PFSK-1 (cell line): ENCODE measurements at regions not wholly inside any gene's neighbourhood (a gene's known extent, or its start where the extent isn't known, plus 50 kb on each side); places are given as distances from the start of the nearest gene placed in this dataset.

ENCODE experiments used
- FOXP2 ChIP-seq: optimal IDR thresholded peaks from 2 replicates; pipeline ENCODE3; 2011; ENCODE audit warnings: borderline replicate concordance, control low read depth, inconsistent platforms; ENCODE audit not compliant: insufficient read depth; ENCODE audit errors: extremely low read length, extremely low read depth
- POLR2AphosphoS5 ChIP-seq: IDR thresholded peaks from 2 replicates; pipeline ENCODE4 v1.6.1; 2012; ENCODE audit warnings: low read depth, mild to moderate bottlenecking, control low read depth, low read length, moderate library complexity
- SIN3A ChIP-seq: IDR thresholded peaks from 2 replicates; pipeline ENCODE4 v1.6.1; 2012; ENCODE audit warnings: mild to moderate bottlenecking, low read length, moderate library complexity, borderline replicate concordance; ENCODE audit not compliant: insufficient read depth
- TAF1 ChIP-seq: IDR thresholded peaks from 2 replicates; pipeline ENCODE4 v1.6.1; 2012; ENCODE audit warnings: low read length, control low read depth, borderline replicate concordance; ENCODE audit not compliant: insufficient read depth
- TF ChIP-seq, protein P1 (sequence below), 2 experiments: IDR thresholded peaks; 2 replicates each; pipeline versions ENCODE4 v1.6.1 to v1.8.0; 2011 to 2012; ENCODE audit warnings: low read depth in 2 of 2, low read length in 2 of 2, control low read depth in 1 of 2, inconsistent platforms in 1 of 2, mild to moderate bottlenecking in 1 of 2, moderate library complexity in 1 of 2; ENCODE audit not compliant: insufficient read depth in 1 of 2

DNA sequence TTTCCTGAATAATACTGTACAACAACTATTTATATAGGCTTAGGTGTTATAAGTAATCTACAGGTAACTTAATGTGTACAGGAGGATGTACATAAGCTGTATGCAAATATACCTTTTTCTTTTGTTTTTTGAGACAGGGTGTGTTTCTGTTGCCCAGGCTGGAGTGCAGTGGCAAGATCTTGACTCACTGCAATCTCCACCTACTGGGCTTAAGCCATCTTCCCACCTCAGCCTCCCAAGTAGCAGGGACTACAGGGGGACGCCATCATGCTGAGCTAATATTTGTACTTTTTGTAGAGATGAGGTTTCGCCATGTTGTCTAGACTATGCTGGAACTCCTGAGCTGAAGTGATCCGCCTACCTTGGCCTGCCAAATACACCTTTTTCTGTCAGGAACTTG is 191.7 kb upstream of the ZNF217 start:
- TF ChIP-seq SIN3A (no peak), TAF1 (no peak), FOXP2 (no peak), POLR2AphosphoS5 (no peak)
- TF ChIP-seq, protein P1, sequence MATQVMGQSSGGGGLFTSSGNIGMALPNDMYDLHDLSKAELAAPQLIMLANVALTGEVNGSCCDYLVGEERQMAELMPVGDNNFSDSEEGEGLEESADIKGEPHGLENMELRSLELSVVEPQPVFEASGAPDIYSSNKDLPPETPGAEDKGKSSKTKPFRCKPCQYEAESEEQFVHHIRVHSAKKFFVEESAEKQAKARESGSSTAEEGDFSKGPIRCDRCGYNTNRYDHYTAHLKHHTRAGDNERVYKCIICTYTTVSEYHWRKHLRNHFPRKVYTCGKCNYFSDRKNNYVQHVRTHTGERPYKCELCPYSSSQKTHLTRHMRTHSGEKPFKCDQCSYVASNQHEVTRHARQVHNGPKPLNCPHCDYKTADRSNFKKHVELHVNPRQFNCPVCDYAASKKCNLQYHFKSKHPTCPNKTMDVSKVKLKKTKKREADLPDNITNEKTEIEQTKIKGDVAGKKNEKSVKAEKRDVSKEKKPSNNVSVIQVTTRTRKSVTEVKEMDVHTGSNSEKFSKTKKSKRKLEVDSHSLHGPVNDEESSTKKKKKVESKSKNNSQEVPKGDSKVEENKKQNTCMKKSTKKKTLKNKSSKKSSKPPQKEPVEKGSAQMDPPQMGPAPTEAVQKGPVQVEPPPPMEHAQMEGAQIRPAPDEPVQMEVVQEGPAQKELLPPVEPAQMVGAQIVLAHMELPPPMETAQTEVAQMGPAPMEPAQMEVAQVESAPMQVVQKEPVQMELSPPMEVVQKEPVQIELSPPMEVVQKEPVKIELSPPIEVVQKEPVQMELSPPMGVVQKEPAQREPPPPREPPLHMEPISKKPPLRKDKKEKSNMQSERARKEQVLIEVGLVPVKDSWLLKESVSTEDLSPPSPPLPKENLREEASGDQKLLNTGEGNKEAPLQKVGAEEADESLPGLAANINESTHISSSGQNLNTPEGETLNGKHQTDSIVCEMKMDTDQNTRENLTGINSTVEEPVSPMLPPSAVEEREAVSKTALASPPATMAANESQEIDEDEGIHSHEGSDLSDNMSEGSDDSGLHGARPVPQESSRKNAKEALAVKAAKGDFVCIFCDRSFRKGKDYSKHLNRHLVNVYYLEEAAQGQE (IDR thresholded peaks at IDR 0.05; ENCODE audit: insufficient read depth in 1 of 2, low read depth in 2 of 2, low read length in 2 of 2): no peak

DNA sequence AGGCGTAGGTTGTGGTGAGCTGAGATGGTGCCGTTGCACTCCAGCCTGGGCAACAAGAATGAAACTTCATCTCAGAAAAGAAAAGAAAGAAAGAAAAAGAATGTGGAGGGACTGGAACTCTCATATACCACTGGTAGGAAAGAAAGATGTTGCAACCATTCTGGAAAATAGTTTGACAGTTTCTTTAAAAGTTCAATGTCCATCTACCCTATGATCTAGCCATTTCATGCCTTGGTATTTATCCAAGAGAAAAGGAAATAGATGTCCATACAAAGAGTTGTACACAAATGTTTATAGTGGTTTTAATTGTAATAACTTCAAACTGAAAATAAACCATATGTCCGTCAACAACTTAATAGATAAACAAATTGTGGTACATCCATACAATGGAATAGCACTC is 190.1 kb upstream of the ZNF217 start:
- TF ChIP-seq, protein P1 (IDR thresholded peaks at IDR 0.05; ENCODE audit: insufficient read depth in 1 of 2, low read depth in 2 of 2, low read length in 2 of 2): no peak
- TF ChIP-seq POLR2AphosphoS5 (no peak), SIN3A (no peak), TAF1 (no peak), FOXP2 (no peak)

DNA sequence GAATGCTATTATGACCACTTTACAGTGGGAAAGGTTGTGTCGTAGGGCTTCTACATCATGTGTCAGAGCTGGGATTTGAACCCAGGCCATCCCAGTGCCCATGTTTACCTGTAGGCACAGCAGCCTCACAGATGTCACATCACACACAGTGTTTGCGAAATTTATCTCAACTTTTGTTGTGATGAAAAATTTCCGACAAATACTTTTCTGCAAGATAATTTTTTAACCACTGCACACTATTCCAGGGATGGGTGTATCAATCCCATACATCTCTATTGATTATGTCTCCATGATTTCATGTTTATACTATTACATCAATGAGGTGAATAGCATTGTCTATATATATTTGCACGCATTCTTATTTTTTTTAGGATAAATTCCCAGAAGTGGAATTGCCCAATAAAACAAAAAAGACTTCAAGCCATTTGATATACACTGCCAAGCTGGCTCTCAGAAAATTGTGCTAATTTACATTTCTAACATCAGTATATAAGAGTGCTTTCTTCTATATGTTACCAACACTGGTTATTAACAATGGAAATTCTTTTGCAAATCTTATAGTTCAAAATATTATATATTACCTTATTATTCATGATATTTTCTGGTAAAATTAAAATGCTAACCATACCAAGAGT is 189.1 kb upstream of the ZNF217 start:
- no peak for TF ChIP-seq FOXP2

DNA sequence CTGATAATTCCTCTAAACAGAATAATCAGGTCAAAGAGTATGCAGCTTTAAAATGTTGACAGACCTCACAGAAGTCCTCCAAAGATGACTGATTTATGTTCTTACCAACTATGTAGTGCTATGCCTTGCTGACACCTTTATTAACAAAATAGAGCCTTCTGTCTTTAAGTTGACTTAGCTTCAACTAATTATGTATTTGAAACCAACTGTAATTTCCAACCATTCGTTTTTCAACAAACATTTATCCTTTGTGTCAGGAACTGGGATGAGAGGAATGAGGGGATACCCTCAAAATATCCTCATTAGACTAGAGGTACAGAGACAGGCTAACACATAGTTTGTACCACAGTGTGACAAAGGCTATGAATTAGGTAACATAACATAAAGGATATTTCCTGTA is 186.2 kb upstream of the ZNF217 start:
- TF ChIP-seq POLR2AphosphoS5 (no peak), FOXP2 (no peak), TAF1 (no peak), SIN3A (no peak)
- TF ChIP-seq, protein P1 (IDR thresholded peaks at IDR 0.05; ENCODE audit: insufficient read depth in 1 of 2, low read depth in 2 of 2, low read length in 2 of 2): no peak

DNA sequence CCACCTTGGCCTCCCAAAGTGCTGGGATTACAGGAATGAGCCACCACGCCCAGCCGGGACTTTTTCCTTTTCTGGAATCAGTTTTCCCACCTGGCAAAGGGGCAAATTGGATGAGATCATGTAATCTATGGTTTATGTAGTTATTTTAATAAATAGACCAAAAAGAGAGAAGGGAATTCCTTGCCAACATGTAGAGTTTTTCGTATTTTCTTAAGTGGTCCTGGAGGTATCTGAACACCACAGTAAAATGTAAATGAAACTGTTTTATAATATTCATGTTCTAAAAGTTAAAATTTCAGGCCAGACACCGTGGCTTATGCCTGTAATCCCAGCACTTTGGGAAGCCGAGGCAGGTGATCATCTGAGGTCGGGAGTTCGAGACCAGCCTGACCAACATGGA is 185.1 kb upstream of the ZNF217 start:
- TF ChIP-seq SIN3A: no peak
- no peak for TF ChIP-seq TAF1
- TF ChIP-seq POLR2AphosphoS5: no peak
- TF ChIP-seq, protein P1 (IDR thresholded peaks at IDR 0.05; ENCODE audit: insufficient read depth in 1 of 2, low read depth in 2 of 2, low read length in 2 of 2): no peak
- no peak for TF ChIP-seq FOXP2
